ENCODE measurements at regions not wholly inside any gene's neighbourhood (a gene's known extent, or its start where the extent isn't known, plus 50 kb on each side); places are given as distances from the start of the nearest gene placed in this dataset.
A peak's percentile ranks its signal among the peaks of the same experiment; 100 is the strongest.

- Mint-ChIP-seq H3K36me3 (no peaks in the 10 kb centered on the region), H3K4me1 (peaks cover 0 to 10% (median 3%) of the 10 kb centered on the region in 4 donors), H3K27me3 (peaks cover 5 to 17% (median 13%) of the 10 kb centered on the region in 5 donors), H3K27ac (no peak overlapping the region), H3K9me3 (peaks cover 0 to under 1% (median 0%) of the 10 kb centered on the region in 9 donors), H3K4me3 (no peak overlapping the region)
- DNase-seq (no peak), ATAC-seq (no peak)
- POLR2A ChIA-PET: no interaction called here
Measured at GRCh38 chr11:112513417-112513816, 252.8 kb upstream of the PLET1 start.

- no peak for DNase-seq
Measured at GRCh38 chr11:112514011-112514740, 253.5 kb upstream of the PLET1 start.

GRCh38 chr11:112516261-112516660 is 255.6 kb upstream of the PLET1 start:
- Mint-ChIP-seq H3K4me3 (no peak overlapping the region), H3K36me3 (no peaks in the 10 kb centered on the region), H3K4me1 (peaks cover 0 to 10% (median 4%) of the 10 kb centered on the region in 4 donors), H3K27ac (peak overlapping the region in 1 of 10 donors; percentile 2), H3K9me3 (peaks cover 0 to 4% (median 0%) of the 10 kb centered on the region in 9 donors), H3K27me3 (peaks cover 0 to 11% (median 5%) of the 10 kb centered on the region in 5 donors)
- no peak for ATAC-seq
- POLR2A ChIA-PET: no interaction called here
- no peak for DNase-seq

More at GRCh38 chr11:112514011-112514740, 253.5 kb upstream of the PLET1 start:
- Mint-ChIP-seq H3K27ac (no peak overlapping the region), H3K9me3 (peaks cover 0 to 4% (median 0%) of the 10 kb centered on the region in 9 donors), H3K4me3 (no peak overlapping the region), H3K36me3 (no peaks in the 10 kb centered on the region), H3K27me3 (peaks cover 5 to 16% (median 9%) of the 10 kb centered on the region in 5 donors), H3K4me1 (peaks cover 0 to 10% (median 3%) of the 10 kb centered on the region in 4 donors)
- no peak for ATAC-seq
- POLR2A ChIA-PET: no interaction called here

GRCh38 chr11:112516755-112517154 is 256.1 kb upstream of the PLET1 start:
- Mint-ChIP-seq H3K27me3 (peaks cover 0 to 11% (median 5%) of the 10 kb centered on the region in 5 donors), H3K27ac (peak overlapping the region in 1 of 10 donors; percentile 2), H3K4me3 (no peak overlapping the region), H3K4me1 (peaks cover 0 to 10% (median 4%) of the 10 kb centered on the region in 4 donors), H3K9me3 (peaks cover 0 to 4% (median 0%) of the 10 kb centered on the region in 9 donors), H3K36me3 (no peaks in the 10 kb centered on the region)
- POLR2A ChIA-PET: no interaction called here
- ATAC-seq (no peak), DNase-seq (no peak)

GRCh38 chr11:112518371-112518770 is 257.7 kb upstream of the PLET1 start:
- peaks cover 0 to 8% (median 4%) of the 10 kb centered on the region in 5 donors for H3K27me3 Mint-ChIP-seq
- H3K4me3 Mint-ChIP-seq: no peak overlapping the region
- no peak overlapping the region for H3K27ac Mint-ChIP-seq
- no peaks in the 10 kb centered on the region for H3K36me3 Mint-ChIP-seq
- ATAC-seq (no peak), DNase-seq (no peak)
- peaks cover 0 to 4% (median 0%) of the 10 kb centered on the region in 9 donors for H3K9me3 Mint-ChIP-seq
- POLR2A ChIA-PET: no interaction called here
- H3K4me1 Mint-ChIP-seq: peaks cover 0 to 10% (median 4%) of the 10 kb centered on the region in 4 donors

GRCh38 chr11:112519751-112520150 is 259.1 kb upstream of the PLET1 start:
- DNase-seq (no peak), ATAC-seq (no peak)
- H3K4me3 Mint-ChIP-seq: no peak overlapping the region
- peaks cover 0 to 4% (median 0%) of the 10 kb centered on the region in 9 donors for H3K9me3 Mint-ChIP-seq
- peaks cover 0 to 6% (median 1%) of the 10 kb centered on the region in 5 donors for H3K27me3 Mint-ChIP-seq
- POLR2A ChIA-PET: no interaction called here
- H3K4me1 Mint-ChIP-seq: peaks cover 0 to 15% (median 2%) of the 10 kb centered on the region in 4 donors
- H3K27ac Mint-ChIP-seq: no peak overlapping the region
- H3K36me3 Mint-ChIP-seq: no peaks in the 10 kb centered on the region

GRCh38 chr11:112520354-112520753 is 259.7 kb upstream of the PLET1 start:
- no peak overlapping the region for H3K27ac Mint-ChIP-seq
- POLR2A ChIA-PET: no interaction called here
- no peak for ATAC-seq
- H3K4me1 Mint-ChIP-seq: peaks cover 0 to 20% (median 2%) of the 10 kb centered on the region in 4 donors
- H3K27me3 Mint-ChIP-seq: peaks cover 0 to 6% (median 1%) of the 10 kb centered on the region in 5 donors
- no peak for DNase-seq
- H3K4me3 Mint-ChIP-seq: no peak overlapping the region
- peaks cover 0 to 4% (median 0%) of the 10 kb centered on the region in 9 donors for H3K9me3 Mint-ChIP-seq
- H3K36me3 Mint-ChIP-seq: no peaks in the 10 kb centered on the region

GRCh38 chr11:112522536-112522935 is 261.9 kb upstream of the PLET1 start:
- Mint-ChIP-seq H3K27ac (no peak overlapping the region), H3K9me3 (peaks cover 0 to 4% (median 0%) of the 10 kb centered on the region in 9 donors), H3K27me3 (peaks cover 0 to 12% (median 4%) of the 10 kb centered on the region in 5 donors), H3K4me1 (peaks cover 0 to 28% (median under 1%) of the 10 kb centered on the region in 4 donors), H3K36me3 (no peaks in the 10 kb centered on the region), H3K4me3 (no peak overlapping the region)
- ATAC-seq (no peak), DNase-seq (no peak)
- POLR2A ChIA-PET: no interaction called here

- H3K4me3 Mint-ChIP-seq: no peak overlapping the region
- no peak for ATAC-seq
- H3K27ac Mint-ChIP-seq: no peak overlapping the region
- peaks cover 0 to 4% (median 0%) of the 10 kb centered on the region in 9 donors for H3K9me3 Mint-ChIP-seq
- POLR2A ChIA-PET: no interaction called here
- no peak for DNase-seq
- peaks cover 0 to 17% (median 4%) of the 10 kb centered on the region in 5 donors for H3K27me3 Mint-ChIP-seq
- H3K36me3 Mint-ChIP-seq: no peaks in the 10 kb centered on the region
- peaks cover 0 to 28% (median under 1%) of the 10 kb centered on the region in 4 donors for H3K4me1 Mint-ChIP-seq
Measured at GRCh38 chr11:112523031-112523430, 262.4 kb upstream of the PLET1 start.

- Mint-ChIP-seq H3K27ac (no peak overlapping the region), H3K4me3 (no peak overlapping the region), H3K27me3 (peaks cover 0 to 17% (median 3%) of the 10 kb centered on the region in 5 donors), H3K9me3 (peaks cover 0 to 3% (median 0%) of the 10 kb centered on the region in 9 donors), H3K36me3 (no peaks in the 10 kb centered on the region), H3K4me1 (peaks cover 0 to 23% (median under 1%) of the 10 kb centered on the region in 4 donors)
- POLR2A ChIA-PET: no interaction called here
- DNase-seq: no peak
- no peak for ATAC-seq
Measured at GRCh38 chr11:112523477-112523876, 262.8 kb upstream of the PLET1 start.

- ATAC-seq (no peak), DNase-seq (no peak)
- POLR2A ChIA-PET: interaction anchor here (0.9 kb wide), 1 partner anchor 10 kb away, joined by 3 read pairs; no protein-coding TSS in a partner anchor
- Mint-ChIP-seq H3K4me3 (no peak overlapping the region), H3K36me3 (no peaks in the 10 kb centered on the region), H3K9me3 (peaks cover 0 to 2% (median 0%) of the 10 kb centered on the region in 9 donors), H3K4me1 (peaks cover 0 to 23% (median under 1%) of the 10 kb centered on the region in 4 donors), H3K27ac (no peak overlapping the region), H3K27me3 (peaks cover 0 to 21% (median 3%) of the 10 kb centered on the region in 5 donors)
Measured at GRCh38 chr11:112523951-112524350, 263.3 kb upstream of the PLET1 start.

GRCh38 chr11:112524798-112525197 is 264.1 kb upstream of the PLET1 start:
- peaks cover 0 to 2% (median 0%) of the 10 kb centered on the region in 9 donors for H3K9me3 Mint-ChIP-seq
- H3K27me3 Mint-ChIP-seq: peaks cover 0 to 28% (median 3%) of the 10 kb centered on the region in 5 donors
- H3K4me3 Mint-ChIP-seq: no peak overlapping the region
- no peaks in the 10 kb centered on the region for H3K36me3 Mint-ChIP-seq
- H3K4me1 Mint-ChIP-seq: peaks cover 0 to 23% (median under 1%) of the 10 kb centered on the region in 4 donors
- H3K27ac Mint-ChIP-seq: no peak overlapping the region
- DNase-seq (no peak), ATAC-seq (no peak)
- POLR2A ChIA-PET: interaction anchor here (0.9 kb wide), 1 partner anchor 9 kb away, joined by 3 read pairs; no protein-coding TSS in a partner anchor

GRCh38 chr11:112525270-112525669 is 264.6 kb upstream of the PLET1 start:
- no peak for ATAC-seq
- H3K27ac Mint-ChIP-seq: no peak overlapping the region
- H3K4me1 Mint-ChIP-seq: peaks cover 0 to 23% (median 0%) of the 10 kb centered on the region in 4 donors
- H3K4me3 Mint-ChIP-seq: no peak overlapping the region
- no peaks in the 10 kb centered on the region for H3K9me3 Mint-ChIP-seq
- peaks cover 0 to 28% (median 3%) of the 10 kb centered on the region in 5 donors for H3K27me3 Mint-ChIP-seq
- POLR2A ChIA-PET: no interaction called here
- no peak for DNase-seq
- H3K36me3 Mint-ChIP-seq: no peaks in the 10 kb centered on the region
